ENCODE measurements at regions not wholly inside any gene's neighbourhood (a gene's known extent, or its start where the extent isn't known, plus 50 kb on each side); places are given as distances from the start of the nearest gene placed in this dataset.

- Mint-ChIP-seq H3K27ac (no peak overlapping the region), H3K4me1 (ENCODE audit: unreplicated experiment) (peaks cover 21% of the 10 kb centered on the region), H3K9me3 (no peaks in the 10 kb centered on the region), H3K27me3 (no peaks in the 10 kb centered on the region), H3K36me3 (no peaks in the 10 kb centered on the region), H3K4me3 (no peak overlapping the region)
- TF ChIP-seq CTCF (conservative IDR thresholded peaks at IDR 0.05): no peak
- no peak for DNase-seq (ENCODE audit: extremely low spot score, unreplicated experiment)
These were observed 67.3 kb upstream of the SPATS2L start for GRCh38 chr2:200239216-200239615.

GRCh38 chr2:200242570-200242969 is 63.9 kb upstream of the SPATS2L start:
- DNase-seq (ENCODE audit: extremely low spot score, unreplicated experiment): no peak
- Mint-ChIP-seq H3K27me3 (no peaks in the 10 kb centered on the region), H3K4me1 (ENCODE audit: unreplicated experiment) (peaks cover 22% of the 10 kb centered on the region), H3K4me3 (no peak overlapping the region), H3K27ac (no peak overlapping the region), H3K36me3 (no peaks in the 10 kb centered on the region), H3K9me3 (no peaks in the 10 kb centered on the region)
- TF ChIP-seq CTCF (conservative IDR thresholded peaks at IDR 0.05): no peak

GRCh38 chr2:200243441-200243840 is 63.1 kb upstream of the SPATS2L start:
- no peak for DNase-seq (ENCODE audit: extremely low spot score, unreplicated experiment)
- peaks cover 26% of the 10 kb centered on the region for H3K4me1 Mint-ChIP-seq (ENCODE audit: unreplicated experiment)
- H3K27ac Mint-ChIP-seq: no peak overlapping the region
- H3K9me3 Mint-ChIP-seq: no peaks in the 10 kb centered on the region
- TF ChIP-seq CTCF (conservative IDR thresholded peaks at IDR 0.05): no peak
- H3K27me3 Mint-ChIP-seq: no peaks in the 10 kb centered on the region
- H3K36me3 Mint-ChIP-seq: no peaks in the 10 kb centered on the region
- H3K4me3 Mint-ChIP-seq: no peak overlapping the region

GRCh38 chr2:200244111-200244510 is 62.4 kb upstream of the SPATS2L start:
- Mint-ChIP-seq H3K4me1 (ENCODE audit: unreplicated experiment) (peaks cover 25% of the 10 kb centered on the region), H3K4me3 (no peak overlapping the region), H3K27ac (no peak overlapping the region), H3K27me3 (no peaks in the 10 kb centered on the region), H3K9me3 (no peaks in the 10 kb centered on the region), H3K36me3 (no peaks in the 10 kb centered on the region)
- TF ChIP-seq CTCF (conservative IDR thresholded peaks at IDR 0.05): no peak
- DNase-seq (ENCODE audit: extremely low spot score, unreplicated experiment): no peak

- Mint-ChIP-seq H3K27me3 (no peaks in the 10 kb centered on the region), H3K4me1 (ENCODE audit: unreplicated experiment) (peaks cover 17% of the 10 kb centered on the region), H3K9me3 (no peaks in the 10 kb centered on the region), H3K27ac (no peak overlapping the region), H3K4me3 (no peak overlapping the region), H3K36me3 (no peaks in the 10 kb centered on the region)
- TF ChIP-seq CTCF (conservative IDR thresholded peaks at IDR 0.05): no peak
- DNase-seq (ENCODE audit: extremely low spot score, unreplicated experiment): no peak
These were observed 59.0 kb upstream of the SPATS2L start for GRCh38 chr2:200247494-200247893.
